Endothelial cell of umbilical vein (primary cell): ENCODE measurements at regions not wholly inside any gene's neighbourhood (a gene's known extent, or its start where the extent isn't known, plus 50 kb on each side); places are given as distances from the start of the nearest gene placed in this dataset.
"Not testable (repeated sequence)": the region's sequence is repeated elsewhere in the genome, so short reads cannot be mapped to it uniquely, and the experiment has no call there.

Source experiments
- CTCF ChIP-seq, 2 donors: IDR thresholded peaks; 1 replicate in 1 of 2; 2 replicates in 1 of 2; pipeline ENCODE4 v1.5.1; 2011; ENCODE audit warnings: low read length in 2 of 2, mild to moderate bottlenecking in 2 of 2, moderate library complexity in 2 of 2, control low read depth in 1 of 2, inconsistent platforms in 1 of 2, low read depth in 1 of 2; ENCODE audit not compliant: insufficient read depth in 1 of 2; ENCODE audit errors: extremely low read depth in 1 of 2
- EZH2 ChIP-seq: IDR thresholded peaks from 2 replicates; pipeline ENCODE4 v1.6.1; 2012; ENCODE audit warnings: borderline replicate concordance, low read depth, mild to moderate bottlenecking, moderate library complexity, low read length, inconsistent platforms; ENCODE audit not compliant: severe bottlenecking
- GATA2 ChIP-seq: IDR thresholded peaks from 2 replicates; pipeline ENCODE4 v1.7.0; 2011; ENCODE audit warnings: low read depth, mild to moderate bottlenecking, moderate library complexity, mixed read lengths, low read length; ENCODE audit not compliant: insufficient read length, insufficient read depth
- MYC ChIP-seq: IDR thresholded peaks from one replicate; pipeline ENCODE4 v1.6.1; 2011; ENCODE audit warnings: mild to moderate bottlenecking, low read depth, low read length
- POLR2A ChIP-seq: IDR thresholded peaks from 2 replicates; pipeline ENCODE4 v1.6.1; 2012; ENCODE audit warnings: low read depth, mild to moderate bottlenecking, control low read depth, low read length

GRCh38 chr1:148426940-148427611, 56.0 kb downstream of the PPIAL4G start:
- TF ChIP-seq CTCF (IDR thresholded peaks at IDR 0.05; ENCODE audit: extremely low read depth in 1 of 2, insufficient read depth in 1 of 2, low read depth in 1 of 2, low read length in 2 of 2); EZH2; GATA2; POLR2A; MYC: not testable (repeated sequence)
